GM21737 (cell line): ENCODE measurements at regions not wholly inside any gene's neighbourhood (a gene's known extent, or its start where the extent isn't known, plus 50 kb on each side); places are given as distances from the start of the nearest gene placed in this dataset.
A peak's percentile ranks its signal among the peaks of the same experiment; 100 is the strongest.

Experiments used
- ATAC-seq: cut with Tn5 transposase; IDR thresholded peaks from one replicate; pipeline ENCODE4 v1.9.1; 2021; ENCODE audit warnings: mild to moderate bottlenecking, moderate library complexity; ENCODE audit not compliant: unreplicated experiment

DNA sequence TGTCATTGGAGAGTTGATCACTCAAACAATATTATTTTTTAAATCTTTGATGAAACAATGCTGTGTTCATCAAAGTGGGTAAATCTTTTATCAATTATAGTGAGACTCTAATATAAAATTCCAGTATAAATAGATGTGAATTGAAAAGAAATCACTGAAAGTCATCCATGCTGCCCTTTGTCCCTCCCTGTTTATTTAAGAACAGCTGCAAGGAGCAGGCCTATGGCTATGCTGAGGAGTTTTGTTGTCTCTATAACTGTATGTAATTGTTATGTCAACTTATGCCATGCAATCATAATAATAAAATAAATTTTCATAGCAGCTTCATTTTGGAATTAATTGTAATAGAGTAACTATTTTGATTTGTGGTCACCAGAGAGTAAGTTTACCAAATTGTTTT is 1272.4 kb upstream of the ADGRL4 start:
- no peak for ATAC-seq

DNA sequence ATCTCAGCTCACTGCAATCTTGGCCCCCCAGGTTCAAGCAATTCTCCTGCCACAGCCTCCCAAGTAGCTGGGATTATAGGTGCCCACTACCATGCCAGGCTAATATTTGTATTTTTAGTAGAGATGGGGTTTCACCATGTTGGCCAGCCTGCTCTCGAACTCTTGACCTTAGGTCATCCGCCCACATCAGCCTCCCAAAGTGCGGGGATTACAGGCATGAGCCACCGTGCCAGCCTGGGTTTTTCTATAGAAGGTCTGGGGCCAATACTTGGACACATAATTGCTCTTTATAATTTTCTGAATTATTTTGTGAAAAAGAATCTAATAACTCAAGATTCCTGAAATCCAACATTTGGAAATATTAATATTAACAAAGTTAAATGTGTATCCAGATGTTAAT is 1267.7 kb upstream of the ADGRL4 start:
- ATAC-seq = no peak

DNA sequence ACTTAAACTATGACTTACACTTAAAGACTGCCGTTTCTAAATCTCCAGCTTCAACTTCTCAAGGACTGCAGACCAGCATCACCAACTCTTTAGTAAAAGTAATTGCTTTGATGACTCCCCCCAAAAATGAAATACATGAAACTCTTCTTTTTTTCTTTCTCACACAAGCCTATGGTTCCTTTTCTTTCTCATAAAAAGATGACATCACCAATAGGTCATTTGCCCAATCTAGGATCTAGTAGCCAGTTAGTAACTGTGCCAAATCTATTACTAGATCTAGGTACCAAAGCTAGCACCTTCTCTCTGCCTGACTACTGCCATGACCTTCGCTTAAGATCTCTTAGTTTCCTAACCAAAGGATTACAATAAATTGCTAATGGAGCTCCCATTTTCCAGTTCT is 1266.0 kb upstream of the ADGRL4 start:
- ATAC-seq = no peak

DNA sequence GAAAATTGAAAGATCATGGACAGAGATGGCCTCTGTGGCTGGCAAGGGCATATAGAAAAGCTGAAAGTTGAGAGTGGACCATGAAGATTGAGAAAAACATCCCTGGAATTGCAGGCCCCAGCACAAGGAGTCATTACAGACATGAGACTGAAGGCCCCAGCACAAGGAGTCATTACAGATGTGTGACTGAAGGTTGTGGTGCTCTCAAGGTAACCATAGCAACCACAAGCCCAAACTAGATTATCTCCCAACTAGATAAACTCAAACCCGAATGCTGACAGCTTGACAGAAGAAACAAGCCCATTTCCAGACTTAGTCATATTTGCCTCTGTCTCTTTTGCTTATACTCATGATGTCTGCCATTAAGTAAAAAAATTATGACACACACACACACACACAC is 1252.1 kb upstream of the ADGRL4 start:
- no peak for ATAC-seq

DNA sequence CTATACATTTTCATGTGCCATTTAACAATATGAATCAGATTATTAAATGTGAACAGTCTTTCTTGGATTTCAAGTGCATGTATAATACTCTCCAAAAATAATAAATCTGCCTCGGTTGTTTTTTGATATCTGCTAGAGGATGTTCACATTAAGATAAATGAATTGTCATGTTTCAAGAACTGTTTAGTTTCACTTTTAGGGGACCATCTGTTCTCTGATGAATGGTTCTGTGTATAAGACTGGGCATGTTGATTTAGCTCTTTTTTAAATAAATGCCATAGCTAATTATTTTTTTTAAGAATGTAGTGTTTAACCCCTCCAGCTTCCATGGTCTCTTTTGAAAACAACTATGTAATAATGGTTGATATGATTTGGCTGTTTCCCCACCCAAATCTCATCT is 1245.1 kb upstream of the ADGRL4 start:
- no peak for ATAC-seq

DNA sequence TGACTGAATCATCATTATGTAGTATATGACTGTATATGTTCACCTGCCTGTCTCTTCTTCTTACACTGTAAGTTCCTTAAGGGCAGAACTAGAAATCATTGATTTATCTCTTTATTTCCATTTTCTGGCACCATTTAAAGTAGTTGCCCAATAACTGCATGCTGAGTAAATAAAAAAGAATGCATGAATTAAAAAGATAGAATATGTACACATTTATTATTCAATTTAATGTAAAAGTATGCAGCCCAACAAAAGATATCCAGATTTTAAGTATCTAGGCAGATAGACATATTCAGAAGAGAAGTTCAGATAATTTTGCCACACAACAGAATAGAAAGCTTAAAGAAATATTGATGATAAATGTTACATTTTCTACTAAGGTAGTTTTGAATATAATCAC is 1244.6 kb upstream of the ADGRL4 start:
- no peak for ATAC-seq

DNA sequence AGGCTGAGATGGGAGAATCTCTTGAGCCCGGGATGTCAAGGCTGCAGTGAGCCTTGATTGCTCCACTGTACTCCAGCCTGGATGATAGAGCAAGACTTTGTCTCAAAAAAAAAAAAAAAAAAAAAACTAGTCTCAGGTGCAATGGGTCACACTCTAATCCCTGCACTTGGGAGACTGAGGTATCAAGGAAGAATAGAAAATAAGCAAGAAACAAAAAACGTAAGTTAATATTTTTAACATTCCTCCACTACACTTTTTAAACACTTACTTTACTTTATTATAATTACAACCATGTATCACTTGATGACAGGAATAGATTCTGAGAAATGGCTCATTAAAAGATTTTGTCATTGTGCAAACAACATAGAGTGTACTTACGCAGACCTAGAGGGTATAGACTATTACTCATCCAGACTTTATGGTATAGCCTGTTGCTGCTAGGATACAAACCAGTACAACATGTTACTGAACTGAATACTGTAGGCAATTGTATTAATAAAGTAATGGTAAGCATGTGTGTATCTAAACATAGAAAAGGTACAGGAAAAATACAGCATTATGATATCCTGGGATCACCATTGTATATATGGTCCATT is 1244.1 kb upstream of the ADGRL4 start:
- no peak for ATAC-seq

DNA sequence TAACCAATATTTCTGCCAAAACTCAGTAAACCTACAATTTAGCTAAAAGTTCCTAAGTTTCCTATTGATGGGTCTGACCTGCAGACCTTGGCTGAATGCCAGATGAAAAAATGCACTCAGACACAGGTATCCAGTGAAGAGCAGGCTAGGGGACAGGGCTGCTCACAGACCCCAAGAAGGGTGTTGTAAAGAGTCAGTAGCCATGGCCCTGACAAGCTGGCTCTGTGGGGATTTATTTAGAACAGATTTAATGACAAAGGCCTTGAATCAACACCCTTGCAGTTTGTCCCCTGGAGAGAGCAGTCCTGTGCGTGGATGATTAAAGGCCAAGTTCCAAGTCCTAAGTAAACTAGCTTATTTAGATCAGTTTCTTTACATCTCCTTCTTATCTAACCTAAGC is 1243.2 kb upstream of the ADGRL4 start:
- ATAC-seq = no peak

DNA sequence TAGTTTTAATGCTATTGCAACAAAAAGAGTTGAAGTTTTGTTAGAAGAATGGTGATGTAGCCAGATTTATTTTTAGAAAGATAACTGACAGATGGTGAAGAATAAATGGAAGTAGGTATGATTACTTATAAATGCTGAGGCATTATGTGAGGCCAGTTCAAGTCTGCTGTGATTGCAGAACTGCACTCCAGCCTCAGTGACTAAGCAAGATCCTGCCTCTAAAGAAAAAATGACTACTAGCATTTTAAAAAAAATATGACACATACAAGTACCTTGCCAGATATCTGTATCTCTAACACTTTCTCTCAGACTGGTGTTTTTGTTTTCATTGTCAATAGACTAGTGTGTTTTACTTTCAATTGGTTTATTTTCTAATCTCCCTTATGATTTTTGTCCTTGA is 1242.4 kb upstream of the ADGRL4 start:
- ATAC-seq = no peak

DNA sequence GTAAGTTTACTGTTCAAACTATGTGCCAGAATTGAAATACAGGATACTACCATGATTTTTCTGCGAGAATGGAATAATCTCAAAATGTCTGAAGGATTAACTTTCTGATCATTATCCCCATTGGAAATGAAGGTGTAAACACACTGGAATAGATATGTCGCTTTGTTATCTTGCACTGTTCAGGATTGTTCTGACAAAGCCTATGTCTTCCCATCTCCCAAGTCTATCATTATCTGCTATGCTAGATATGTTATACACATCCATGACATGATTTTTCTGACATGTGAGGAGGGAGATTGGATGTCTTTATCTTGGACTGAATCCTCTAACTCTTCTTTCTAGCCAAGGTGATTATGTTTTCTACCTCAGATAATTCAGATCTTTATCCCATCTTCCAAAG is 1239.3 kb upstream of the ADGRL4 start:
- ATAC-seq = no peak

DNA sequence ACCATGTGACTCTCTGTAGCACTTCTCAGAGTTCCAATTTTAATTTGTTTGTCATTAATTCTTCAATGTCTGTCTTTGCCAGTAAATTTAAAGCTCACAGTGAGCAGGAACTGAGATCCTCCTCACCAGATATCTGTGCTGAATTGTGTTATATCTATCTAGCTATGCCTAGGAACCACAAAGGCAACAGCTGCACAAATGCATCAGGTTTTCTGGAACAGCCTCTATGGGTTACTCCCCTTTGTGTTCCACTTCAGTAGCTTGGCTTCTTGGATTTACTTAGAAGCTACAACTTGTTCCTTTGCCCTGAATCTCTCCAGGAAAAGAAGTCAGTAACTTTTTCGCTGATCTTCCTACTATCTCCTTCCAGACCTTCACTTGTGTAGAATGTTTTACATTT is 1237.8 kb upstream of the ADGRL4 start:
- no peak for ATAC-seq

DNA sequence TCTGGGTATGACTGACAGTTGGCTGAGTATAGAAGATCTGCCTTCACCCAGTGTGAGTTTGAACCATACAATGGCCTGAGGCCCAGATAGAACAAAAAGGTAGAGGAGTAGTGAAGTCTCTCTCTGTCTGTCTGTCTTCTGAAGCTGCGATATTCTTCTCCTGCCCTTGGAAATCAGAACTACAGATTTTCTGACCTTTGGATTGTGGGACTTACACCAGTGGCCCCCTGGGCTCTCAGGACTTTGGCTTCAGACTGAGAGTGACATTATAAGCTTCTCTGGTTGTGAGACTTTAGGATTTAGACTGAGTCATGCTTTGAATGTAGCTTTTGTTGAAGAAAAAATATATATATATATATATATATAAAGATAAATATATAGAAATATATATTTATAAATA is 1235.0 kb upstream of the ADGRL4 start:
- ATAC-seq = no peak

DNA sequence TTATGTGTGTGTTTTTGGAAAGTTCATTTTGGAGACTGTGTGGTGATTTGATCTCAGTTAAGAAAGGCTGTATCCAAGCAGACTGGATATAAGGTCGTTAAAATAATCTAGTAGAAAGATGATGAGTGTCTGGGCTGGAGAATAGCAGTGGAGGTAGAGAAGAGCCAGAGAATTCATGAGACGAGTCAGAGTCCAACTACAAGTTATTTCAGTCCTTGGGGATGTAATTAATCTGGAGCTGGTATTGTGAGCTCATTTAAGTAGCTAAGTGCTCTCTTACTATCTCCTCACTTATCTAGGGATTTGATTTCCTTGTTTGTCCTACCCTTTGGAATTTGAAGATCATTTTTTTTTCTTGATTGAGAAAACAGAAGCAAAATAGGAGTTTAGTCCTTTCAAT is 1219.0 kb upstream of the ADGRL4 start:
- no peak for ATAC-seq

DNA sequence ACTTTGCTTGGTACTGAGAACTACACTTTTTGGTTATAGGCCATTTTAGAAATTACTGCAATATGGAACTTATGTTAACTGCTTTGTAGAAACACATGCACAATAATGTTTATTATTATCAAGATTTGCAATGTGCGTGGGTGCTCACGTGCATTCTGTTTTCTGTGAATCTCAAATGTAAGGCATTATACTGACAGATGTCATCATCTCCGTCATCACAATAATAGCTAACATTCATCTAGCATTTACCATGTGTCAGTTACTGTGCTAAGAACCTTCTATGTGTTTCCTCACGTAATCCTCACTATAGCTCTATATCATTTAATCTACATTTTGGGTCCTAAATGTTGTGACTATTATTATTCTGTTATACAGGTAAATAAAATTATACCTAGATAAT is 1214.8 kb upstream of the ADGRL4 start:
- no peak for ATAC-seq

DNA sequence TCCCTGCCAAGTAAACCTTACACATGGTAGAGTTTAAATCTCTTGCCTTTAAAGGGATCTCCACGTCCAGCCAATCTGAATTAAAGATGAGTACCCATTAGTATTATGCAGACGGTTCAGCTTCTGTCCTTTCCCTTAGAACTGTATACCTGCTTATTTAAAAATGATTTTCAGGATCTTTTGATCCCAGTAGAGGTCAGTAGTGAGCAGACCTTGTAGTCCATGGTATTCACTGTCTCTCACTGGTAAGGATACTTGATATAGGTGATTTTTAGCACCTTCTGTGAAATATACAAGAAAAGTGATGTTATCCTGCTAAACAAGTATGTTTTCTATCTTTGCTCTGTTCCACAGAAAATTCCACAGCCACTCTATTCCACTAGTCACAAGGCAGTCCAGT is 1211.6 kb upstream of the ADGRL4 start:
- ATAC-seq = peak; percentile 79

DNA sequence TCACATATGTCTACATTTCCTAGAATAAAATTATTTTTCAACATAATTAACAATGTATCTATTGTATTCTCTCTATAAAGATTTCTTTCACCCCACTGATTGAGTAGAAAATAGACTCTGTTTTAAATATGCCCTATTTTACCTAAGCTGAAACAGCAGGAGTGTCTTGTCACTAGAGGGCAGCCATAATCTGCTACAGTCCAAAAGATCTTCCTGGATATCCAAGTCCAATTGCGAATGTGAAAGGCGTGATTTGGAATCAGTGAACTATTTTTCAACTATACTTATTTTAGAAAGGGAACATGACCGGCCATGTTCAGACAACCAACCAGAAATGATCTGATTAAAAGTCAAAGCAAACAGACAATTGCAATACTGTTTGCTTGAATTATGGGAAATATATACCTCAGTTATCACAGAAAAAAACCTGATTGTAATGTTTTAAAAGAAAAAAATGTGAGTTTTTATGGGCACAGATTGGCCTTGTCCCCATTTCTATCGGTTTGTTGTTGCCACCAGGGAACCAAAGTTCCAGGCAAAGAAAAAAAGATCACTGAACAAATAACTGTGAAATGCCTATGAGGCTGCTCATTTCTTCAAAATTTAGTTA is 1211.0 kb upstream of the ADGRL4 start:
- no peak for ATAC-seq

DNA sequence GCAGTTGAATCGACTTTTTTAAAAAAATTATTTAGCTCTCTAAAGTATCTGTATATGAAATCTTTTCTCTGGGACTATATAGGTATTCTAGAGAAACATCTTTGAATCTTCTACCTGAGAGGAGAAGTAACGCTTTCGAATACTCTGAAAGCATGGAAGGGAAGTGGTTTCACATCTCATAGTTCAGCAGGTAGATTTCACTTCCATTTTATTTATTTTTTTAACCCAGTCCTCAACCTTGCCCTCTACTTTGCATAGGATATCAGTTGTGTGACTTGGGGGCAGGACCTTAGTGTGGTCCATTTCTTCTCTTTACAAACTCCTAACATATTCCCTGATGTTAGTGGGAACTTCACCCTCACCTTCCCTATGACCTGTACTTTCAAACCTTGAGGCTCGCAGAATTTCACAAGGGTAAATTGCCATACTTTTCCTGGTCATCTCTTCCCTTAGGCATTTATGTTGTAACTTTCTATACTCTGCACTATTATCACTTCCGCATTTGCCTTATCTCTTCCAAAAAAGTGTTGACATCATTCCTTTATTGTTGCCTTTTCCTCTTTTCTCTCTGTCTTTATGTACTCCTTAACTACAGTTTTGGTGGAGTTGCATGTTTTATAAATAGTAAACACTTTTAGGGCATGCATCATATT is 1208.5 kb upstream of the ADGRL4 start:
- ATAC-seq = no peak

DNA sequence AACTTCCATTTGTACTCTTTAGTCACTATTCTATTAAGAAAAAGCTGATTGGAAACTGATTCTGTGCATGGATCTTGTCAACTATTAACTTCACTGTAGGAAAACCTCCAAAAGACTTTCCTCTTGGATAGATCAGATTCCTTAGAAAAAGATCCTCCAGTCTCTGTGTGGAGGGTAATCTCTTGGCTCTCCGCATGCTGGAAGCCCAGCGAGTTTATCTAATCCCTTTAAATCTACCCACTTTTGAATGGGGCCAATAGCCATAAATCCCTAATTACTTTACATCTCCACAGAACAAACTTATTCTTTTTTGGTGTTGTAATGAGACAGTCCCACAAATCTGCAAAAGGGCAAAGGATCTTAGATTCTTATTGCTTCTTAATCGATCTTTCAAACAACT is 1206.4 kb upstream of the ADGRL4 start:
- ATAC-seq = no peak

DNA sequence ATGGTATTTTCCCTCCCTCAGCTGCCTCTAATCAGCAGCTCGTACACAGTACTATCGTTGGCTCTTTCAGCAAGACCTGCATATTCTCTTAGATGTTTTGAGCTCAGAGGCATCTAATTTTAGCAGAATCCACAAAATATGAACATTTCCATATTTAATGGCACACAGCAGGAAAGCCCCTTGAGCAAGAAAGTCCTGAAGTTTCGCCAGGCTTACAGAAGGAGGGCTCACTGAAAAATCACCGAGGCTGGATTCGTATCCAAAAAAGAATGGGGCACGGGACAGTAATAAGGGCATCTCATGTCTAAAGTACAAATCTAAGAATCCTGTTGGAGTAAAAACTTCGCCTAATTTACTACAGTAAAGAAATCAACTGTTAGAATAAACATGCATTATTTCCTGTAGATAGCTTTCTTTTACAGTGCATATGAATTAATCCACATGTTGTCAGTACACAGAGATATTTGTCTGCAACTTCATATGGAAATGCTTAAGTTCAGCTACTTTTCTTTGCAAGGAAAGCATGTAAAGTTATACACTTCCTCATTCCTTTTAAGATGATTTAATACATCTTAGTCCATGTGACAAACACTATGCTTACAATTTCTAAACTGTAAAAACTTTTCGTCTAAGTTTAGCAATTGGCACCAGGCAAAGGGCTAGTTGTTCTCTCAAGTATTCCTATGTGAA is 1205.3 kb upstream of the ADGRL4 start:
- no peak for ATAC-seq

DNA sequence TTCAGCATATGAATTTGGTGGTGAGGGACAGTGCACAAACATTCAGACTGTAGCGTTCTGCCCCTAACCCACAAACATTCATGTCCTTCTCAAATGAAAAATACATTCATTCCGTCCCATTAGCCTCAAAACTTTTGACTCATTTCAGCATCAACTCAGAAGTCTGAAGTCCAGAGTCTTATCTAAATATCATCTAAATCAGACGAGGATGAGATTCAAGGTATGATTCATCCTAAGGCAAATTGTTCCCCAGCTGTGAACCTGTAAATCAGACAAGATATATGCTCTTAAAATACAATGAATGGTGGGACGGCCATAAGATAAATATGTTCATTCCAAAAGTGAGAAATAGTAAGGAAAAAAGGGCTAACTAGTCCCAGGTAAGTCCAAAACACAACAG is 1195.6 kb upstream of the ADGRL4 start:
- no peak for ATAC-seq

DNA sequence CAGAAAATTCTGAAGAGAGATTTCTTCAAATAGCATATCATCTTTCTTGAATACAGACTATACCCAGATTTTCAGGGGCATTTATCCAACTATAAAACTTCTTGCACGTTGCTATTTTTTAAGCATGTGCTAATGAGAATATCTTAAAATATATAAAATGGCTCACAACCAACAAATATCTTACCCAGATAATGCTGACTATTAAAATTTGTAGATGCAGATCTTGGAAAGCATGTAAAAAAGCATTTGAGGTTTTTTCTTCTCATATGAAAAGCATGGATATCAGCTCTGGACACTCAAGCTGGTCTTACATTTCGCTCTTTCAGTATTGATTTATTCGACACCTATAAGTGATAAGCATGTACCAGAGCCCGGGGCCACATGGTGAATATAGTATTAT is 1187.7 kb upstream of the ADGRL4 start:
- ATAC-seq = no peak

DNA sequence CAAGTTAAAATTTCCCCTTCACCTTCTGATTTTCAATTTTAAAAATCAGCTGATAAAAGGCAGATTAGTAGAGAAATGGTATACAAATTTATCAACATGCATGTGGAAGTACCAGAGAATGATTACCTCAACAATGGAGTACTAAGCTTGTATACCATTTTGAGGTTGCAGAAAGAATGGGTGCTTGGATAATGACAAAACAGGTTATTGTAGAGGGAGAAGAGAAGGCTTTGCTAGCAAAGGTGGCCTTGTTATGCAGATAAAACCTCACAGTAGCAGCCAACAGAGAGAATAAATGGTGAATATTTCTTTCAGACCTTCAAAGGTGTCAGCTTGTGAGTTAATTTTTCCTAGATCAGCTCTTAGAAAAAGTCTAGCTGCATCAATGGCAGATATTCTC is 1174.9 kb upstream of the ADGRL4 start:
- no peak for ATAC-seq
